ENCODE measurements at regions not wholly inside any gene's neighbourhood (a gene's known extent, or its start where the extent isn't known, plus 50 kb on each side); places are given as distances from the start of the nearest gene placed in this dataset.

GRCh38 chr3:177752831-177753230, 555.5 kb upstream of the TBL1XR1 start (continued):
- TF ChIP-seq CBX5 (IDR thresholded peaks at IDR 0.05; ENCODE audit: low read depth, low read length) (no peak), RNF2 (IDR thresholded peaks at IDR 0.05; ENCODE audit: borderline replicate concordance, low read depth, low read length, missing control alignments, poor library complexity, severe bottlenecking) (no peak), EP300 (IDR thresholded peaks at IDR 0.05; ENCODE audit: borderline replicate concordance in 1 of 2, low read depth in 2 of 2, low read length in 2 of 2) (no peak)
